Endothelial cell of umbilical vein (primary cell): ENCODE measurements at regions not wholly inside any gene's neighbourhood (a gene's known extent, or its start where the extent isn't known, plus 50 kb on each side); places are given as distances from the start of the nearest gene placed in this dataset.

ENCODE experiments used
- BruUV-seq: library from RNA; stranded (reverse); fragments of 400-500 nt; replicated peaks from 2 replicates; lab custom pipeline; 2021; lab: Mats Ljungman, UMichigan
- CTCF ChIA-PET: fragments of 300-600, 350-600 bp; sonication (Branson Sonifier 250); formaldehyde crosslinking; loops from one replicate; lab custom pipeline; 2021; ENCODE audit warnings: antibody characterized with exemption, inconsistent platforms; lab: Charles Lee
- POLR2A ChIA-PET: fragments of 300-600, 350-600 bp; sonication (Branson Sonifier 250); formaldehyde crosslinking; loops from one replicate; lab custom pipeline; 2021; ENCODE audit warnings: antibody characterized with exemption, inconsistent platforms; lab: Charles Lee
- DNase-seq: peaks from one replicate; pipeline ENCODE4 v3.0.0-alpha.2; 2011; ENCODE audit warnings: low read depth, low spot score
- FAIRE-seq: peaks from 2 replicates; lab custom pipeline; 2011; peaks lifted over from hg19 to GRCh38; lab: Jason Lieb, UNC
- H2AFZ ChIP-seq: 2 replicates; pipeline ENCODE4 v1.6.0; 2012; ENCODE audit warnings: low read depth, low read length, control low read depth, inconsistent platforms
- H3K27ac ChIP-seq: 2 replicates; pipeline ENCODE4 v1.5.1; 2011; ENCODE audit warnings: low read depth, mild to moderate bottlenecking, control low read depth, low read length, moderate library complexity; ENCODE audit not compliant: insufficient read depth
- H3K27me3 ChIP-seq, 2 experiments: 2 replicates each; pipeline versions ENCODE4 v1.6.0 to v1.6.1; 2011; ENCODE audit warnings: low read length in 2 of 2, mixed read lengths in 1 of 2; ENCODE audit not compliant: control insufficient read depth in 2 of 2, insufficient read depth in 2 of 2
- H3K36me3 ChIP-seq, 2 experiments: 2 replicates in 1 of 2; 3 replicates in 1 of 2; pipeline ENCODE4 v1.5.1; 2011; ENCODE audit warnings: low read length in 2 of 2, mild to moderate bottlenecking in 1 of 2, moderate library complexity in 1 of 2; ENCODE audit not compliant: control insufficient read depth in 2 of 2, insufficient read depth in 2 of 2; ENCODE audit errors: extremely low read depth in 1 of 2
- H3K4me1 ChIP-seq: 3 replicates; pipeline ENCODE4 v1.5.1; 2011; ENCODE audit warnings: mild to moderate bottlenecking, low read length; ENCODE audit not compliant: control insufficient read depth, insufficient read depth; ENCODE audit errors: extremely low read depth
- H3K4me2 ChIP-seq: 2 replicates; pipeline ENCODE4 v1.6.1; 2011; ENCODE audit warnings: low read length, control low read depth, mixed read lengths; ENCODE audit not compliant: insufficient read depth
- H3K4me3 ChIP-seq, 3 experiments: fragments of 200-600 bp in 1 of 3; sonication (generic), shearing (Covaris generic) in 1 of 3; replicated peaks in 1 of 3; 2 replicates each; pipeline ENCODE4 v1.5.1; 2011 to 2016; ENCODE audit warnings: control low read depth in 3 of 3, low read length in 3 of 3, mild to moderate bottlenecking in 2 of 3, inconsistent platforms in 1 of 3, low read depth in 1 of 3, moderate library complexity in 1 of 3; ENCODE audit not compliant: insufficient read depth in 1 of 3
- H3K79me2 ChIP-seq: 2 replicates; pipeline ENCODE4 v1.6.0; 2012; ENCODE audit warnings: low read length, inconsistent platforms; ENCODE audit not compliant: control insufficient read depth, insufficient read depth
- H3K9ac ChIP-seq: replicated peaks from 2 replicates; pipeline ENCODE3; 2011; ENCODE audit warnings: low read length, control low read depth; ENCODE audit not compliant: insufficient read depth; ENCODE audit errors: extremely low read depth
- H3K9me1 ChIP-seq: replicated peaks from 3 replicates; pipeline ENCODE4 v1.6.0; 2011; ENCODE audit warnings: mild to moderate bottlenecking, low read length; ENCODE audit not compliant: control insufficient read depth, insufficient read depth; ENCODE audit errors: extremely low read depth
- H3K9me3 ChIP-seq: replicated peaks from 2 replicates; pipeline ENCODE4 v1.5.1; 2012; ENCODE audit warnings: low read length, inconsistent platforms; ENCODE audit not compliant: control insufficient read depth, insufficient read depth
- H4K20me1 ChIP-seq: replicated peaks from 2 replicates; pipeline ENCODE3; 2011; ENCODE audit warnings: mild to moderate bottlenecking, low read length; ENCODE audit not compliant: control insufficient read depth, insufficient read depth; ENCODE audit errors: extremely low read depth
- EZH2 ChIP-seq: IDR thresholded peaks from 2 replicates; pipeline ENCODE4 v1.6.1; 2012; ENCODE audit warnings: borderline replicate concordance, low read depth, mild to moderate bottlenecking, moderate library complexity, low read length, inconsistent platforms; ENCODE audit not compliant: severe bottlenecking
- FOS ChIP-seq: IDR thresholded peaks from 2 replicates; pipeline ENCODE4 v1.6.1; 2011; ENCODE audit warnings: mild to moderate bottlenecking, low read length, moderate library complexity, borderline replicate concordance; ENCODE audit not compliant: insufficient read depth
- GATA2 ChIP-seq: IDR thresholded peaks from 2 replicates; pipeline ENCODE4 v1.7.0; 2011; ENCODE audit warnings: low read depth, mild to moderate bottlenecking, moderate library complexity, mixed read lengths, low read length; ENCODE audit not compliant: insufficient read length, insufficient read depth
- JUN ChIP-seq: IDR thresholded peaks from 2 replicates; pipeline ENCODE4 v1.6.1; 2011; ENCODE audit warnings: borderline replicate concordance, low read depth; ENCODE audit not compliant: insufficient read length, insufficient read depth
- MAX ChIP-seq: IDR thresholded peaks from 2 replicates; pipeline ENCODE4 v1.6.1; 2011; ENCODE audit not compliant: insufficient read depth, insufficient read length
- MYC ChIP-seq: IDR thresholded peaks from one replicate; pipeline ENCODE4 v1.6.1; 2011; ENCODE audit warnings: mild to moderate bottlenecking, low read depth, low read length
- POLR2A ChIP-seq: IDR thresholded peaks from 2 replicates; pipeline ENCODE4 v1.6.1; 2012; ENCODE audit warnings: low read depth, mild to moderate bottlenecking, control low read depth, low read length
- POLR2AphosphoS5 ChIP-seq: IDR thresholded peaks from 2 replicates; pipeline ENCODE4 v1.6.1; 2012; ENCODE audit warnings: low read depth, mild to moderate bottlenecking, control low read depth, low read length, moderate library complexity; ENCODE audit not compliant: insufficient read depth
- dilution Hi-C: fragments of 300-500 bp; cut with MboI; formaldehyde crosslinking; loops from one replicate; pipeline ENCODE4 v1.15.0; 2019; ENCODE audit warnings: low sequenced_read_pairs; ENCODE audit not compliant: extremely low pct_ligation_motif_present
- intact Hi-C: fragments of 100-400 bp; cut with micrococcal nuclease; formaldehyde crosslinking; loops from one replicate; pipeline ENCODE4 v1.10.0; 2022
- TF ChIP-seq, protein P1 (sequence below), 2 donors: IDR thresholded peaks; 1 replicate in 1 of 2; 2 replicates in 1 of 2; pipeline ENCODE4 v1.5.1; 2011; ENCODE audit warnings: low read length in 2 of 2, mild to moderate bottlenecking in 2 of 2, moderate library complexity in 2 of 2, control low read depth in 1 of 2, inconsistent platforms in 1 of 2, low read depth in 1 of 2; ENCODE audit not compliant: insufficient read depth in 1 of 2; ENCODE audit errors: extremely low read depth in 1 of 2

- dilution Hi-C loops = no loop called here
- BruUV-seq = no TSS peak
- Histone ChIP-seq H2AFZ (no peak overlapping the region), H3K27me3 (peaks cover 0 to 6% of the 10 kb centered on the region in 2 experiments), H3K79me2 (no peaks in the 10 kb centered on the region), H3K9me1 (no peaks in the 10 kb centered on the region), H3K9ac (no peak overlapping the region), H3K4me3 (no peak overlapping the region), H4K20me1 (no peaks in the 10 kb centered on the region), H3K4me1 (no peaks in the 10 kb centered on the region), H3K9me3 (no peaks in the 10 kb centered on the region), H3K4me2 (no peak overlapping the region), H3K27ac (no peak overlapping the region), H3K36me3 (no peaks in the 10 kb centered on the region)
- ChIA-PET POLR2A (no interaction called here), CTCF (no interaction called here)
- FAIRE-seq (no peak), DNase-seq (no peak)
- intact Hi-C loops = no loop called here
- TF ChIP-seq MYC (no peak), POLR2A (no peak), JUN (no peak), POLR2AphosphoS5 (no peak), EZH2 (no peak), FOS (no peak), GATA2 (no peak), MAX (no peak)
- TF ChIP-seq, protein P1, sequence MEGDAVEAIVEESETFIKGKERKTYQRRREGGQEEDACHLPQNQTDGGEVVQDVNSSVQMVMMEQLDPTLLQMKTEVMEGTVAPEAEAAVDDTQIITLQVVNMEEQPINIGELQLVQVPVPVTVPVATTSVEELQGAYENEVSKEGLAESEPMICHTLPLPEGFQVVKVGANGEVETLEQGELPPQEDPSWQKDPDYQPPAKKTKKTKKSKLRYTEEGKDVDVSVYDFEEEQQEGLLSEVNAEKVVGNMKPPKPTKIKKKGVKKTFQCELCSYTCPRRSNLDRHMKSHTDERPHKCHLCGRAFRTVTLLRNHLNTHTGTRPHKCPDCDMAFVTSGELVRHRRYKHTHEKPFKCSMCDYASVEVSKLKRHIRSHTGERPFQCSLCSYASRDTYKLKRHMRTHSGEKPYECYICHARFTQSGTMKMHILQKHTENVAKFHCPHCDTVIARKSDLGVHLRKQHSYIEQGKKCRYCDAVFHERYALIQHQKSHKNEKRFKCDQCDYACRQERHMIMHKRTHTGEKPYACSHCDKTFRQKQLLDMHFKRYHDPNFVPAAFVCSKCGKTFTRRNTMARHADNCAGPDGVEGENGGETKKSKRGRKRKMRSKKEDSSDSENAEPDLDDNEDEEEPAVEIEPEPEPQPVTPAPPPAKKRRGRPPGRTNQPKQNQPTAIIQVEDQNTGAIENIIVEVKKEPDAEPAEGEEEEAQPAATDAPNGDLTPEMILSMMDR (IDR thresholded peaks at IDR 0.05; ENCODE audit: extremely low read depth in 1 of 2, insufficient read depth in 1 of 2, low read depth in 1 of 2, low read length in 2 of 2) = no peak
Measured at GRCh38 chr15:70220490-70221096, 122.9 kb upstream of the TLE3 start.
